ENCODE measurements at regions not wholly inside any gene's neighbourhood (a gene's known extent, or its start where the extent isn't known, plus 50 kb on each side); places are given as distances from the start of the nearest gene placed in this dataset.

DNA sequence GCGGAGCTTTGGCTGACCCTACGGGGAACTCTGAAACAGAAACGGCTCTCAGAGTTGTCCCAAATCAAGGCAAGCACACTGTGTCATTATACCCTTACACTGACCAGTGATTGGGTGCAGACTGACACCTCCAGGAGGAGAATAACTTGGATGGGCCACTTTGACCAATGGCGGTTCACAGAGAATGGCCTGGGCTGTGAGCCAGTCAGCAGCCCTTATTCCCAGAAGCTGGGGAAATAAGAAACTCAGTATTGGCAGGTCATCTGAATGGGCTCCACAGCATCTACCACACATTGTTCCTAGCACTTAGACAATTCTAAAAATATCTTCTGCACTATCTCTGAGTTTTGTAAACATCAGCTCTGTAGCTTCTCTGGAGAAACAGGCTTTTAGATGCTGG is 265.2 kb downstream of the ADGRL2 start:
- TF ChIP-seq NFIC (IDR thresholded peaks at IDR 0.05; ENCODE audit: low read depth, low read length) (no peak), RBBP5 (conservative IDR thresholded peaks at IDR 0.05) (no peak), EGR1 (IDR thresholded peaks at IDR 0.05; ENCODE audit: borderline replicate concordance in 1 of 2, low read depth in 2 of 2, low read length in 2 of 2) (no peak), POLR2AphosphoS5 (IDR thresholded peaks at IDR 0.05; ENCODE audit: low read length) (no peak), ZNF217 (IDR thresholded peaks at IDR 0.05) (no peak), BHLHE40 (IDR thresholded peaks at IDR 0.05; ENCODE audit: borderline replicate concordance in 1 of 2, low read depth in 2 of 2, low read length in 1 of 2) (no peak)
- TF ChIP-seq, protein P1, sequence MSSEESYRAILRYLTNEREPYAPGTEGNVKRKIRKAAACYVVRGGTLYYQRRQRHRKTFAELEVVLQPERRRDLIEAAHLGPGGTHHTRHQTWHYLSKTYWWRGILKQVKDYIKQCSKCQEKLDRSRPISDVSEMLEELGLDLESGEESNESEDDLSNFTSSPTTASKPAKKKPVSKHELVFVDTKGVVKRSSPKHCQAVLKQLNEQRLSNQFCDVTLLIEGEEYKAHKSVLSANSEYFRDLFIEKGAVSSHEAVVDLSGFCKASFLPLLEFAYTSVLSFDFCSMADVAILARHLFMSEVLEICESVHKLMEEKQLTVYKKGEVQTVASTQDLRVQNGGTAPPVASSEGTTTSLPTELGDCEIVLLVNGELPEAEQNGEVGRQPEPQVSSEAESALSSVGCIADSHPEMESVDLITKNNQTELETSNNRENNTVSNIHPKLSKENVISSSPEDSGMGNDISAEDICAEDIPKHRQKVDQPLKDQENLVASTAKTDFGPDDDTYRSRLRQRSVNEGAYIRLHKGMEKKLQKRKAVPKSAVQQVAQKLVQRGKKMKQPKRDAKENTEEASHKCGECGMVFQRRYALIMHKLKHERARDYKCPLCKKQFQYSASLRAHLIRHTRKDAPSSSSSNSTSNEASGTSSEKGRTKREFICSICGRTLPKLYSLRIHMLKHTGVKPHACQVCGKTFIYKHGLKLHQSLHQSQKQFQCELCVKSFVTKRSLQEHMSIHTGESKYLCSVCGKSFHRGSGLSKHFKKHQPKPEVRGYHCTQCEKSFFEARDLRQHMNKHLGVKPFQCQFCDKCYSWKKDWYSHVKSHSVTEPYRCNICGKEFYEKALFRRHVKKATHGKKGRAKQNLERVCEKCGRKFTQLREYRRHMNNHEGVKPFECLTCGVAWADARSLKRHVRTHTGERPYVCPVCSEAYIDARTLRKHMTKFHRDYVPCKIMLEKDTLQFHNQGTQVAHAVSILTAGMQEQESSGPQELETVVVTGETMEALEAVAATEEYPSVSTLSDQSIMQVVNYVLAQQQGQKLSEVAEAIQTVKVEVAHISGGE (CRISPR knock-in tag; IDR thresholded peaks at IDR 0.05), result no peak
- TF ChIP-seq, protein P2, sequence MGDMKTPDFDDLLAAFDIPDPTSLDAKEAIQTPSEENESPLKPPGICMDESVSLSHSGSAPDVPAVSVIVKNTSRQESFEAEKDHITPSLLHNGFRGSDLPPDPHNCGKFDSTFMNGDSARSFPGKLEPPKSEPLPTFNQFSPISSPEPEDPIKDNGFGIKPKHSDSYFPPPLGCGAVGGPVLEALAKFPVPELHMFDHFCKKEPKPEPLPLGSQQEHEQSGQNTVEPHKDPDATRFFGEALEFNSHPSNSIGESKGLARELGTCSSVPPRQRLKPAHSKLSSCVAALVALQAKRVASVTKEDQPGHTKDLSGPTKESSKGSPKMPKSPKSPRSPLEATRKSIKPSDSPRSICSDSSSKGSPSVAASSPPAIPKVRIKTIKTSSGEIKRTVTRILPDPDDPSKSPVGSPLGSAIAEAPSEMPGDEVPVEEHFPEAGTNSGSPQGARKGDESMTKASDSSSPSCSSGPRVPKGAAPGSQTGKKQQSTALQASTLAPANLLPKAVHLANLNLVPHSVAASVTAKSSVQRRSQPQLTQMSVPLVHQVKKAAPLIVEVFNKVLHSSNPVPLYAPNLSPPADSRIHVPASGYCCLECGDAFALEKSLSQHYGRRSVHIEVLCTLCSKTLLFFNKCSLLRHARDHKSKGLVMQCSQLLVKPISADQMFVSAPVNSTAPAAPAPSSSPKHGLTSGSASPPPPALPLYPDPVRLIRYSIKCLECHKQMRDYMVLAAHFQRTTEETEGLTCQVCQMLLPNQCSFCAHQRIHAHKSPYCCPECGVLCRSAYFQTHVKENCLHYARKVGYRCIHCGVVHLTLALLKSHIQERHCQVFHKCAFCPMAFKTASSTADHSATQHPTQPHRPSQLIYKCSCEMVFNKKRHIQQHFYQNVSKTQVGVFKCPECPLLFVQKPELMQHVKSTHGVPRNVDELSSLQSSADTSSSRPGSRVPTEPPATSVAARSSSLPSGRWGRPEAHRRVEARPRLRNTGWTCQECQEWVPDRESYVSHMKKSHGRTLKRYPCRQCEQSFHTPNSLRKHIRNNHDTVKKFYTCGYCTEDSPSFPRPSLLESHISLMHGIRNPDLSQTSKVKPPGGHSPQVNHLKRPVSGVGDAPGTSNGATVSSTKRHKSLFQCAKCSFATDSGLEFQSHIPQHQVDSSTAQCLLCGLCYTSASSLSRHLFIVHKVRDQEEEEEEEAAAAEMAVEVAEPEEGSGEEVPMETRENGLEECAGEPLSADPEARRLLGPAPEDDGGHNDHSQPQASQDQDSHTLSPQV (IDR thresholded peaks at IDR 0.05), result no peak
- TF ChIP-seq, protein P3, sequence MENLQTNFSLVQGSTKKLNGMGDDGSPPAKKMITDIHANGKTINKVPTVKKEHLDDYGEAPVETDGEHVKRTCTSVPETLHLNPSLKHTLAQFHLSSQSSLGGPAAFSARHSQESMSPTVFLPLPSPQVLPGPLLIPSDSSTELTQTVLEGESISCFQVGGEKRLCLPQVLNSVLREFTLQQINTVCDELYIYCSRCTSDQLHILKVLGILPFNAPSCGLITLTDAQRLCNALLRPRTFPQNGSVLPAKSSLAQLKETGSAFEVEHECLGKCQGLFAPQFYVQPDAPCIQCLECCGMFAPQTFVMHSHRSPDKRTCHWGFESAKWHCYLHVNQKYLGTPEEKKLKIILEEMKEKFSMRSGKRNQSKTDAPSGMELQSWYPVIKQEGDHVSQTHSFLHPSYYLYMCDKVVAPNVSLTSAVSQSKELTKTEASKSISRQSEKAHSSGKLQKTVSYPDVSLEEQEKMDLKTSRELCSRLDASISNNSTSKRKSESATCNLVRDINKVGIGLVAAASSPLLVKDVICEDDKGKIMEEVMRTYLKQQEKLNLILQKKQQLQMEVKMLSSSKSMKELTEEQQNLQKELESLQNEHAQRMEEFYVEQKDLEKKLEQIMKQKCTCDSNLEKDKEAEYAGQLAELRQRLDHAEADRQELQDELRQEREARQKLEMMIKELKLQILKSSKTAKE (IDR thresholded peaks at IDR 0.05; ENCODE audit: low read depth, poor library complexity, severe bottlenecking), result no peak
- TF ChIP-seq, protein P4, sequence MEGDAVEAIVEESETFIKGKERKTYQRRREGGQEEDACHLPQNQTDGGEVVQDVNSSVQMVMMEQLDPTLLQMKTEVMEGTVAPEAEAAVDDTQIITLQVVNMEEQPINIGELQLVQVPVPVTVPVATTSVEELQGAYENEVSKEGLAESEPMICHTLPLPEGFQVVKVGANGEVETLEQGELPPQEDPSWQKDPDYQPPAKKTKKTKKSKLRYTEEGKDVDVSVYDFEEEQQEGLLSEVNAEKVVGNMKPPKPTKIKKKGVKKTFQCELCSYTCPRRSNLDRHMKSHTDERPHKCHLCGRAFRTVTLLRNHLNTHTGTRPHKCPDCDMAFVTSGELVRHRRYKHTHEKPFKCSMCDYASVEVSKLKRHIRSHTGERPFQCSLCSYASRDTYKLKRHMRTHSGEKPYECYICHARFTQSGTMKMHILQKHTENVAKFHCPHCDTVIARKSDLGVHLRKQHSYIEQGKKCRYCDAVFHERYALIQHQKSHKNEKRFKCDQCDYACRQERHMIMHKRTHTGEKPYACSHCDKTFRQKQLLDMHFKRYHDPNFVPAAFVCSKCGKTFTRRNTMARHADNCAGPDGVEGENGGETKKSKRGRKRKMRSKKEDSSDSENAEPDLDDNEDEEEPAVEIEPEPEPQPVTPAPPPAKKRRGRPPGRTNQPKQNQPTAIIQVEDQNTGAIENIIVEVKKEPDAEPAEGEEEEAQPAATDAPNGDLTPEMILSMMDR (IDR thresholded peaks at IDR 0.05 in 2 of 3, conservative IDR thresholded peaks at IDR 0.05 in 1 of 3; ENCODE audit: control insufficient read depth in 2 of 3, extremely low read depth in 1 of 3, insufficient read depth in 1 of 3, low read depth in 3 of 3, low read length in 3 of 3), result no peak
